Transverse colon (tissue), 4 donors: ENCODE measurements at regions not wholly inside any gene's neighbourhood (a gene's known extent, or its start where the extent isn't known, plus 50 kb on each side); places are given as distances from the start of the nearest gene placed in this dataset.

Experiments
- DNase-seq: peaks from one replicate; pipeline ENCODE4 v3.0.0-alpha.2; 2019
- H3K27ac ChIP-seq, 4 donors: fragments of 200-600 bp; sonication (generic); 2 replicates each; pipeline ENCODE4 v1.5.1; 2016 to 2018; ENCODE audit warnings: inconsistent platforms in 4 of 4
- H3K27me3 ChIP-seq: fragments of 200-600 bp; sonication (generic); 2 replicates; pipeline ENCODE4 v1.5.1; 2017; ENCODE audit warnings: inconsistent platforms
- H3K36me3 ChIP-seq, 4 donors: fragments of 200-600 bp; sonication (generic); 2 replicates each; pipeline ENCODE4 v1.5.1; 2017 to 2019; ENCODE audit warnings: inconsistent platforms in 4 of 4
- H3K4me1 ChIP-seq, 4 donors: fragments of 200-600 bp; sonication (generic); 2 replicates each; pipeline ENCODE4 v1.5.1; 2017 to 2020; ENCODE audit warnings: inconsistent platforms in 4 of 4
- H3K4me3 ChIP-seq, 4 donors: fragments of 200-600 bp; sonication (generic); 1 replicate in 1 of 4; 2 replicates in 3 of 4; pipeline versions ENCODE4 v1.5.1 to v1.6.1; 2017 to 2019; ENCODE audit warnings: inconsistent platforms in 4 of 4
- H3K9me3 ChIP-seq, 2 donors: fragments of 200-600 bp; sonication (generic); 2 replicates each; pipeline ENCODE4 v1.5.1; 2017 to 2019; ENCODE audit warnings: inconsistent platforms in 2 of 2
- CTCF ChIP-seq, 5 experiments: fragments of 200-600 bp in 3 of 5; fragments of 450-650 bp in 2 of 5; sonication (generic) in 3 of 5; IDR thresholded peaks; 1 replicate in 2 of 5; 2 replicates in 3 of 5; pipeline ENCODE4 v1.5.1; 2016 to 2017; ENCODE audit warnings: antibody characterized with exemption in 5 of 5, inconsistent platforms in 3 of 5, mild to moderate bottlenecking in 2 of 5, moderate library complexity in 1 of 5
- EP300 ChIP-seq: sonication (generic); formaldehyde crosslinking; IDR thresholded peaks from one replicate; pipeline ENCODE4 v1.6.1; 2017; ENCODE audit warnings: antibody characterized with exemption, low read depth
- POLR2A ChIP-seq: fragments of 450-650 bp; IDR thresholded peaks from one replicate; pipeline ENCODE4 v1.6.1; 2016; ENCODE audit warnings: antibody characterized with exemption, mild to moderate bottlenecking, moderate library complexity
- POLR2AphosphoS5 ChIP-seq, 3 donors: sonication (generic); formaldehyde crosslinking; IDR thresholded peaks; one replicate each; pipeline ENCODE4 v1.6.1; 2016; ENCODE audit warnings: antibody characterized with exemption in 3 of 3
- WGBS, 2 donors: methylation state at CpG; one replicate each; pipeline ENCODE4 v1.1.5; 2018; ENCODE audit warnings: low coverage in 1 of 2; 5-methylcytosine and 5-hydroxymethylcytosine counted together
- in situ Hi-C, 4 donors: fragments of 200-750 bp; cut with MboI; loops; one replicate each; pipeline versions ENCODE4 v1.15.0 to v1.15.1; 2017; ENCODE audit warnings: low sequenced_read_pairs in 3 of 4, low pct_ligation_motif_present in 1 of 4, low pct_unique_long_range_greater_than_20kb in 1 of 4
- intact Hi-C: fragments of 100-400 bp; cut with DNase I; formaldehyde crosslinking; loops from one replicate; pipeline ENCODE4 v1.15.1; 2023; ENCODE audit warnings: low total_unique reads

DNA sequence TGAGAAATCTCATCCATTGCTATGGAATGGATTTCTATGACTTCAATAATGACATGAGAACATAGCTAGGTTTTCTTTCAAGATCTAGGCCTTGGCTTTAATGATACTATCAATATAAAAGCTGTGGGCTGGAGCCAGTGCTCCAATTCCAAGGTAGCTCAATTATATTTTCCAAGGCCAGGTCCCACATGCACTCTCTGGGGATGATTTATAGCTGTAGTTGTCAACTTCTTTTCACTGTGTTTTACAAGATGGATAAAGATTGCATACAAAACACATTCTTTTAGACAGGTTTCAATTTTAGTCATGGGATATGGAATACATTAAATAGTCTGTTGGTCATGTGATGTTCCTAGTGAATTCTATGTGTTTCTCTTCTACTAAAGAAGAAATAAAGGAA lies 156.7 kb downstream of the DCAF12L1 start:
- H3K4me1 ChIP-seq: no peaks in the 10 kb centered on the region
- H3K4me3 ChIP-seq: no peak overlapping the region
- no peaks in the 10 kb centered on the region for H3K36me3 ChIP-seq
- in situ Hi-C loops: no loop called here
- no peak for TF ChIP-seq POLR2AphosphoS5 (IDR thresholded peaks at IDR 0.05)
- no peak for TF ChIP-seq POLR2A
- no peak for TF ChIP-seq CTCF (IDR thresholded peaks at IDR 0.05)
- no peak for TF ChIP-seq EP300
- H3K9me3 ChIP-seq: no peaks in the 10 kb centered on the region
- intact Hi-C loops: no loop called here
- H3K27ac ChIP-seq: no peak overlapping the region
- no peaks in the 10 kb centered on the region for H3K27me3 ChIP-seq
- DNase-seq: no peak

DNA sequence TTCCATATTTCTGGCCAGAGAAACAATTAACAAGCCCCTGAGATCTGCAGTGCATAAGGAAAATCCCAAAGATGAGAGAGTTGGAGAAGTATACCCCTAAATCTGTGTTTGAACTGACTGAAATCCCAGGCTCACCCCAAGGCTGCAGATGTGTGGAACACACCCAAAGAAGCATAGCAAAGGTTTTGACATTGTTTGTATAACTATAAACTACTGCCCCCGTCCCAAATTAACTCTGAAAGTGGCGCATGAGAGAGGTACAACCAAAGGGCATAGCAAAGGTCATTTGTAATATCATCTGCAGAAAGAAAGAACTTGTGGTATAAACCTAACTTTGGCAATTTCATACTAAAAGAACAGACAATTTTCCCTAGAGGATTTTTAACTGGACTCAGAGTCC lies 157.9 kb downstream of the DCAF12L1 start:
- intact Hi-C loops: no loop called here
- Histone ChIP-seq H3K36me3 (no peaks in the 10 kb centered on the region), H3K27me3 (no peaks in the 10 kb centered on the region), H3K4me3 (no peak overlapping the region), H3K27ac (no peak overlapping the region), H3K9me3 (no peaks in the 10 kb centered on the region), H3K4me1 (no peaks in the 10 kb centered on the region)
- WGBS, 2 donors: 61% methylated on average over 2 of the region's 2 CpGs; no CpG with 5 or more reads in 1 of the 2 donors
- no peak for DNase-seq
- in situ Hi-C loops: no loop called here
- TF ChIP-seq CTCF (IDR thresholded peaks at IDR 0.05) (no peak), POLR2AphosphoS5 (IDR thresholded peaks at IDR 0.05) (no peak), POLR2A (no peak), EP300 (no peak)

DNA sequence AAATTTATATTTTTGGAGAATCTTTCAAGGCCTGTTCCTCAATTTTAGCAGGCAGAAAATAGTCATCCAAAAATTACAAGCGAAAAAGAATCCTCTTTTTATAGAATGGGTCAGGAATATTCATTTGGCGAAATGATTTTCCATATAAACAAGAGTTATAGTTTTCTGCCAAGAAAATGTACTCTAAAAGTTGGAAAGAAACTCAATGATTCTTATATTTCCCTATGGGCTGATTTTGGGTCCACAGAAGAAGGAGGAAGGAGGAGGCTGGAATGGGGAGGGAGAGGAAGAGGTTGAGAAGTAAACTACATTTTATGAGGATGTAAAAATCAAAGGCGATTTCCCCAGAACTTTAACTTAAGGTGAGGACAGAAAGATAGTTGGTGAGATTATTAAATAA lies 159.3 kb downstream of the DCAF12L1 start:
- in situ Hi-C loops (no loop called here), intact Hi-C loops (no loop called here)
- no peaks in the 10 kb centered on the region for H3K4me1 ChIP-seq
- H3K36me3 ChIP-seq: no peaks in the 10 kb centered on the region
- H3K27ac ChIP-seq: no peak overlapping the region
- TF ChIP-seq POLR2AphosphoS5 (IDR thresholded peaks at IDR 0.05): no peak
- no peak for TF ChIP-seq CTCF (IDR thresholded peaks at IDR 0.05)
- no peak for TF ChIP-seq POLR2A
- no peak for TF ChIP-seq EP300
- no peak for DNase-seq
- no peaks in the 10 kb centered on the region for H3K27me3 ChIP-seq
- 56 to 69% methylated on average over 3 of the region's 3 CpGs for WGBS, 2 donors
- H3K4me3 ChIP-seq: no peak overlapping the region
- no peaks in the 10 kb centered on the region for H3K9me3 ChIP-seq

DNA sequence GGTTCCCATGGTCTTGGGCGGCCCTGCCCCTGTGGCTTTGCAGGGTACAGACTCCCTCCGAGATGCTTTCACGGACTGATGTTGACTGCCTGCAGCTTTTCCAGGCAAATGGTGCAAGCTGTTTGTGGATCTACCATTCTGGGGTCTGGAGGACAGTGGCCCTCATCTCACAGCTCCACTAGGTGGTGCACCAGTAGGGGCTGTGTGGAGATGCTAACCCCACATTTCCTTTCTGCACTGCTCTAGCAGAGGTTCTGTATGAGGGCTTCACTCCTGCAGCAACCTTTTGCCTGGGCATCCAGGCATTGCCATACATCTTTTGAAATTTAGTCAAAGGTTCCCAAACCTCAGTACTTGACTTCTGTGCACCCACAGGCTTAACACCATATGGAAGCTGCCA lies 176.1 kb downstream of the DCAF12L1 start:
- no peaks in the 10 kb centered on the region for H3K27me3 ChIP-seq
- no peaks in the 10 kb centered on the region for H3K4me1 ChIP-seq
- H3K27ac ChIP-seq: no peak overlapping the region
- DNase-seq: no peak
- 68% methylated on average over 3 of the region's 3 CpGs; no CpG with 5 or more reads in 1 of the 2 donors for WGBS, 2 donors
- intact Hi-C loops (loop anchor here (2.0 kb wide), 1 partner anchor 60 kb away; no protein-coding TSS in a partner anchor), in situ Hi-C loops (no loop called here)
- TF ChIP-seq EP300 (no peak), CTCF (IDR thresholded peaks at IDR 0.05) (no peak), POLR2AphosphoS5 (IDR thresholded peaks at IDR 0.05) (no peak), POLR2A (no peak)
- H3K9me3 ChIP-seq: no peaks in the 10 kb centered on the region
- H3K36me3 ChIP-seq: no peaks in the 10 kb centered on the region
- H3K4me3 ChIP-seq: no peak overlapping the region
